Frontal cortex (tissue), 3 donors: ENCODE measurements at regions not wholly inside any gene's neighbourhood (a gene's known extent, or its start where the extent isn't known, plus 50 kb on each side); places are given as distances from the start of the nearest gene placed in this dataset.
"Not testable (repeated sequence)": the region's sequence is repeated elsewhere in the genome, so short reads cannot be mapped to it uniquely, and the experiment has no call there.

Experiments used
- DNase-seq, 2 donors: peaks; one replicate each; pipeline ENCODE4 v3.0.0; 2012; ENCODE audit warnings: low spot score in 2 of 2
- FAIRE-seq: peaks from 2 replicates; lab custom pipeline; 2012; peaks lifted over from hg19 to GRCh38; lab: Jason Lieb, UNC
- donor health status: control.
- donor health status: control.
- donor health status: control.

DNA sequence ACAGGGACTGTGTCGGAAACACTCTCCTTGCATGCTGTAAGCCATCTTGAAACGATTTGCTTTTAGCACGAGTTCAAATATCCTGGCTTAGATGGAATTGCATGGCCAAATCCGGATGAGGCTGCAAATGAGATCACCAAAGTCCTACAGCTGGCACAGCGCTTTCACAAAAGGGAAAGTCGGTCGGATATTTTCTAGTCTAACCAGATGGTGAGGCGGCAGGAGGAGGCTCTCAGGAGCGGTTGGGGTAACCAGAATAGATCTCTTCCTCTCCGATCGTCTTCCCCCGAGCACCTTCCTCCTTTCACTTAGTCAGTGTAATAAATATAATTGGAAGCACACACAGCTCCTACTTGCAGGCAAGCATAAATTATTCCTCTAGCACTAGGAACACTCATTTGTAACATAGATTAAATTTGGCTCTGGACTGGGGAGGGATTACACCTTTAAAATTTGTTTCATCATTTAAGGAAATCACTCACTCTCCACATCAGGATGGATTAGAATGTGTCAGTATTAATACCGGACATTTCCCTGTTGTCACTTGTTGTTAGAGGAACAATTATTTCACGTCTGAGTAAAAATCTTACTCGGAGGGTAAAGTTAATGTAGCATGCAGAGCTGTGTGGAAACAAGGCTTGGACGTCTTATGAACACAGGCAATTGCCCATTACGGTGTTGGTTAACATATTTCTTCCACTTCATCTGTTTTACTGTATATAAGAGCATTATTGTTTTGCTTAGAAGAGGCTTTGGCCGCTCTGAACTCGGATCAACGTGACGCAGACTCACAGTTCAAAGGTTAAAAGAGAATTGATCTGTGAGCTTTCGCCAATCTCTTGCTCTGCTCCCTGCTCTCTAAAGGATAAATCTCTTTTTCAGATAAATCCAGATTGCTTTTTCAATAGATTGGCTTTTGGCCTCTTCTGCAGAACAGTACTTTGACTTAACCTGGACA is 857.9 kb downstream of the TYW1 start:
- DNase-seq (peak in 1 of 2 donors; percentile 22), FAIRE-seq (no peak)

DNA sequence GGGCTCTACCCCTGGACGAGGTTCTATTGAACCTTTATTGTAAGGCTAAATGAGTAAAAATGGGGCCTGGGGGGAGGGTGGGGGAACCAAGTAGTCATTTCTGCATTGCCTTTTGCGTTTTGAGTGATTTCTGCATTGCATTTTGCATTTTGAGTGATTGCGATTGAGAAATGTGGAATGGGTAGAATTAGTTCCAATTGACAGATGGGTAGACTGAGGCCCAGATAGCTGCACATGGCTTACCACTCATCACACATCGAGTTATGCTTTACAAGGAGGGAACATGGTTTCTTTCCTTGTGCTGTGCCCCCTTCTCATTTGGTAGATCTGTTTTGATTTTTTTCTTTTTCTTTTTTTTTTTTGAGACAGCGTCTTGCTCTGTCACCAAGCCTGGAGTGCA is 858.7 kb downstream of the TYW1 start:
- FAIRE-seq (no peak), DNase-seq (no peak)

DNA sequence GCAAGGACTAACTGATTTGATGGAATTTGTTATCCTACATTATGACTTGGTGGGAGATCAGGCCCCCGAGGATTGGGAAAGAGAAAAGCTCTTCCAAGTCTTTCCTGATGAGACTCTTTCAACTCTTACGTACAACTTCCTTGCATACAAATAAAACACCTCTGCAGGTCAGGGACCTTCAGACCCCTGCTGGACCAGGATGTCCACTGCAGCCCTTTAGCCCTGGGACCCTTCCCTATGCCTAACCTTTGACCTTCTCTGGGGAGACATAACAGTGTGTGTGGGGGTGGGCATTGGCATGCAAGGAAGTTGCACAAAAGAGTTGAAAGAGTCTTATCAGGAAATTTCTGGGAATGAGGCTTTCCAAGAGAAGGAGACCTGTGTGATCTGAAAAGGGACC is 859.4 kb downstream of the TYW1 start:
- FAIRE-seq: no peak
- DNase-seq: no peak

DNA sequence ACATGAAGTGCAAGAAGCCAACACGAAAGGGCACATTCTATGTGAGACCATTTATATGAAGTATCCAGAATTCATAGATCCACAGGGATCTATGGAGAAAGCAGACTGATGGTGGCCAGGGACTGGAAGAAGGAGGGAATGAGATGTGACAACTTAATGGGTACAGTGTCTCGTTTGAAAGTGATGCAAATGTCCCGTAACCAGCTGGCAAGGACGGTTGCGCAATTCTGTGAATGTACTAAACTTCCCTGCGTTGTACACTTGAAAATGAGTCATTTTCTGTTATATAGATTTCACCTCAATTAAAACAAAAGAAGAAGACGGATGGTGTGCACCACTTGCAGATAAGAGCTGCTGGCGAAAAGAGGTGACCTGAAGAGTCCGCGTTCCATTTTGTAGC is 861.1 kb downstream of the TYW1 start:
- FAIRE-seq (no peak), DNase-seq (no peak)

DNA sequence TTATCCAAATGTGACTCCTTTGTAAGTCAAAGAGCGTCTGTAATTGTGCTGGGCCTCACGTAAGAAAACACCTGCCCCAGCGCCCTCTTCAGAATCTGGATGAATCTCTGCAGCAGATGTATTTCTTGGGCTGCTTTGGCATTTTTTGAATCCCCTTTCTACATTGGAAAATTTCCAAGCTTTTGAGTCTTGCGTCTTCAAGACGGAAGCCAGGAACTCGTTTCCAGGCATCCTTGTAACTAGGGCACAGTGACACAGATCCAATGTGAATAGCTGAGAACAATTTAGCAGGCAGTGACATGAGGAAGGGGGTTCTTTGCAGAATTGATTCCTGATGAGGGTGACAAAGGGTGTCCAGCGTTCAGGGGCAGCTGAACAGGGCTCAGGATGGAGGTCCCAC is 862.3 kb downstream of the TYW1 start:
- DNase-seq (no peak), FAIRE-seq (no peak)

DNA sequence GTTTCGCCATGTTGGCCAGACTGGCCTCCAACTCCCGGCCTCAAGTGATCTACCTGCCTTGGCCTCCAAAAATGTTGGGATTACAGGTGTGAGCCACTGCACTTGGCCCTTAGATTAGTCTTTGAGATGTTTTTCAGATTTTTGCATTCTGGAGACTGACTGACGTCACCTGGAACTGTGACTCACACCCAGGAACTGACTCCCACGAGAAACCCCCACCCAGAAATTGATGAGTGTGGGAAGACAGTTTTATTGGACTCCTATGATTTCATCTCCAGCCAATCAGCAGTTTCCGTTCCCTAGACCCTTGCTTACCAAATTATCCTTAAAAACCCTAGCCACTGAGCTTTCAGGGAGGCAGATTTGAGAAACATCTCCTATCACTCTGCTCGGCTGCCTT is 867.3 kb downstream of the TYW1 start:
- DNase-seq: no peak
- FAIRE-seq: no peak

DNA sequence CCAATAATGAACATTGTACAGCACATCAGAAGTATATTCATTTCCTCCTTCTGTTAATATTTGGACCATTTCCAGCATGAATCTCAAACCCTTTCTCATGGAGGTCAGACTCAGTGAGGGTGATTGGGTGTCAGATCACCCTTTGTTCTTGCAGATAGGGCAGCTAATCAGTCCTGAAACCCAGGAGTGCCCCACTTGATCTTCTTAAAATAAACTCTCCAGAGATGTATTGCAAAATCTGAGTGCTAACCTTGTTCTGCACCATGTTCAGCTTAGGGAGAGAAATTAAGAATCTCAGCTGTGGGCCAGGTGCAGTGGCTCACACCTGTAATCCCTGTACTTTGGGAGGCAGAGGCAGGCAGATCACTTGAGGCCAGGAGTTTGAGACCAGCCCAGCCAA is 869.4 kb downstream of the TYW1 start:
- FAIRE-seq (no peak), DNase-seq (no peak)

DNA sequence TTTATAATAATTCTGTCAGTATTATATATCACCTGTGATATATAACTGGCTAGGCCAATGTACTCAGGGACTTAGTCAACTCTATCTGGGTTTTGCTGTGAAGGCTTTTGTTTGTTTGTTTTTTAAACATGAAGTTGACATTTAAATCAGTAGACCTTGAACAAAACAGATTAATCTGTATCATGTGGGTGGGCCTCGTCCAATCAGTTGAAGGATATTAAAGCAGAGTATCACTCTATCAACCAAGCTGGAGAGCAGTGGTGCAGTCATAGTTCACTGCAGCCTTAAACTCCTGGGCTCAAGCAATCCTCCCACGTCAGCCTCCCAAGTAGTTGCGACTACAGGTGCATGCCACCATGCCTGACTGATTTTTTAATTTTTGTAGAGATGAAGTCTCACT is 870.2 kb downstream of the TYW1 start:
- no peak for DNase-seq
- no peak for FAIRE-seq

DNA sequence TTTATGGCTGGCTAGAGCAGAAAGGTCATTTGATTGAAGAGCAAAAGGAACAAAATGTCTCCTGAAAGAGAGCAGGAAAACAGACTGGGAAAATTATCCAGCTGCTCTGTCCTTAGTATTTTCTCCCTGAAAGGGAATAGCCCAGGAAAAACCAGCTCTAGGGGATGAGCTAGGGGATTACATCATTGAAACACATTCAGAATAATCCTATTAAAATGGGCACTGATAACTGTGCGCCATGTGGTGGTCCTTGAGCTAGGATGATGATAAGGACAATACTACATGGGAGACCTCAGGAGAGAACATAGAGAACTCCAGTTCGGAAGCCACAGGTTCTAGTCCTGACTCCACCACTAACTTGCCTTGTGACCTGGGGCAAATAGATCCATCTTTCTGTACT is 873.8 kb downstream of the TYW1 start:
- DNase-seq: no peak
- FAIRE-seq: no peak

DNA sequence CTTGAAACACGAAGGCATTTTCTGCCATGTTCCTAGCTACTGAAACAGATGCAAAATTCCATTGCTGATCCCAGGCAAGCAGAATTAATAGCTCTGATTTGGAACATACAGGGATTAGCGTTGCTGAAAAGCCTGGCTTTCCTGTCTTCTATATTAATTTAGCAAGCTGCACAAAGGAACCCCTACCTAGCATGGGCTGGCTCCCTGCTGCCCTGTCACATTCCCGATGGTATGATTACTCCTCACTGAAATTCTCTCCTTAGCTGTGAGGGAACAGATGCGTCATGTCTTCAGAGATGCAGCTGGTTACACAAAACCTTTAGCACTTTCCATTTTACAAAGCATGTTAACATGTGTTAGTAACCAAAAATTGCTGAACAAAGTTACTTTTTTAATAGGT is 878.9 kb downstream of the TYW1 start:
- DNase-seq (no peak), FAIRE-seq (no peak)

DNA sequence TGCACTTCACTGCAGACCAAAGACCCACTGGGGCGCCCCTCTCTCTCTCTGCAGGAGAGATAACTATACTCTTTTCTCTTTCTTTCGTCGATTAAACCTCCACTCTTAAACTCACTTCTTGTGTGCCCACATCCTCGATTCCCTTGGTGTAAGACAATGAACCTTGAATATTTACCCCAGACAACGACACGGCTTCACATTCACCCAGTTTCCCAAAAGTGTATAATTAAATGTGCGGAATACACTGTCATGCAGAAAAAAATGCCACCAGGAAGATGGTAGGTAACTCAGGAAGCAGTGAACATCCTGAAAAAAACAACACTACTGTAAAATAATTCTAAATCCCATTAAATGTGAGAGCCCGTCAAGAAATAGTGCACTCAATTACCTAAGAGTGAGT is 882.2 kb downstream of the TYW1 start:
- no peak for DNase-seq
- no peak for FAIRE-seq

DNA sequence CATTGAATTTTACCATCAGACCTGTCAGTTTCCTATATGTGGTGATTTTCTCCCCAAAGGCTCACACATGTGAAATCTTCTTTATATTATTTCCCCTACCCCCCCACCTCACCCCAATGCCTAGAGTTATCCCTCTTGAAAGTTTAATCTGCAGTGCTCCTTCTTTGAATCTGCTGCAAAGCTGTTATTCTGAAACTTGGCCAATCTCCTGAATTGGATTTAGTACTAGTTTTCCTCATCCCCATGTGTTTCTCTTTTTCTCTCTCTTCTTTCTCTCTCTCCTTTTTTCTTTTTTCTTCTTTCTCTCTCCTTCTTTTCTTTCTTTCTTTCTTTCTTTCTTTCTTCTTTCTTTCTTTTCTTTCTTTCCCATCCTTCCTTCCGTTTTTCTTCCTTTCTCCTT is 886.2 kb downstream of the TYW1 start:
- FAIRE-seq: no peak
- no peak for DNase-seq

DNA sequence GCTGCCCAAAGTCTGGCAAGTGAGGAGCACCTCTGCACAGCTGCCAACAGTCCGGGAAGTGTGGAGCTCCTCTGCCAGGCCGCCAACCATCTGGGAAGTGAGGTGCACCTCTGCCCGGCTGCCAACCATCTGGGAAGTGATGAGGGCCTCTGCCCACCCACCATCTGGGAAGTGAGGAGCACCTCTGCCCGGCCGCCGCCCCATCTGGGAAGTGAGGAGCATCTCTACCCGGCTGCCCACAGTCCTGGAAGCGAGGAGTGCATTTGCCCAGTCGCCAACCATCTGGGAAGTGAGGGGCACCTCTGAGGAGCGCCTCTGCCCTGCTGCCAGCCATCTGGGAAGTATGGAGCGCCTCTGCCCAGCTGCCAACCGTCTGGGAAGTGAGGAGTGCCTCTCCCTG is 893.7 kb downstream of the TYW1 start:
- DNase-seq: no peak
- FAIRE-seq: no peak

DNA sequence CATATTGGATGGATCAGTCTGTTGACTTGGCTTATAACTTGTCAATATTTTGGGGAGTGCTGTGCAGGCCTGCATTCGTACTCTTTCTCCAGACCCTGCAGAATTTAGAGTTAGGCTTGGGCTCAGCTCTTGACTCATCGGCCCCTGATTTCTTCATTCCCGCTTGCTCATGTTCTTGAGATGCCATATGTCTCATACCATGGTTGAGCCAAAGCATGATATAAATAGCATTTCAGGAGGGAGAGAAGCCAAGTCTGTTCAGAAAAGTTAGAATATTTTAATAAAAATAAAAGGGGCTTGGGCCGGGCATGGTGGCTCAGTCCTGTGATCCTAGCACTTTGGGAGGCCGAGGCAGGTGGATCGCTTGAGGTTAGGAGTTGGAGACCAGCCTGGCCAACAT is 898.1 kb downstream of the TYW1 start:
- FAIRE-seq (no peak), DNase-seq (no peak)

DNA sequence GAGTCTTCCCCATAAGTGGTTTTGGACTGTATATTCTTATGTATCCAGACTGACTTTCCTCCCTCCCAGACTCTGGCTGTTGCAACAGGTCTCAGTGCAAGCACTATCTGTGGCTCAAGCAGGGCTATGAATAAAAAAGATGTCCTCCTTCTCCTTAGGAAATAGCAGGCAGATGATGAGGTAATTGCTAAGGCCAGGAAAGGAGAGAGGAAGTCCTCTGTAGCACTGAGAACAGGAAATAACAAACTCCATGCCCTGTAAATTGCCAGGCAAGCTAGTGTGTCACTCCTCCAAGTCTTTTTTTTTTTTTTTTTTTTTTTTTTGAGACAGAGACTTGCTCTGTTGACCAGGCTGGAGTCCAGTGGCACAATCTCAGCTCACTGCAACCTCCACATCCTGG is 900.1 kb downstream of the TYW1 start:
- DNase-seq (no peak), FAIRE-seq (no peak)

DNA sequence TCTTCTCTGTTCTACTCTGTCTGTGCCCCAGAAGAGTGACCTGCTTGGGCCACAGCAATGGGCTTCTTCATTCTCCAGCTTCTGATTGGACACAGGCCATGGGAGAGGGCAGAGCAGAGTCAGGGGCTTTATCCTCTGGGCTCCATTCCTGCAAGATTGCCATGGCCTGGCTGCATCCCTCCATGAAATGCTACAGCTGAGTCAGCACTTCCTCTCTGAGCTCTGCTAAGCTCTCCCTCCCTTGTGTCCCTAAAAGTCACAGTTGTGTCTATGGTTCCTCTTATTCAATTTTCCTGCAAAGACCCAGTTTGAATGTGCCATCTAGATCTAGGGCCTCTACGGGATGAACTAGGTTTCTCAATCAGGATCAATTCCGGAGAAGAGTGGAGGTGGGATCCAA is 903.8 kb downstream of the TYW1 start:
- FAIRE-seq (no peak), DNase-seq (no peak)

DNA sequence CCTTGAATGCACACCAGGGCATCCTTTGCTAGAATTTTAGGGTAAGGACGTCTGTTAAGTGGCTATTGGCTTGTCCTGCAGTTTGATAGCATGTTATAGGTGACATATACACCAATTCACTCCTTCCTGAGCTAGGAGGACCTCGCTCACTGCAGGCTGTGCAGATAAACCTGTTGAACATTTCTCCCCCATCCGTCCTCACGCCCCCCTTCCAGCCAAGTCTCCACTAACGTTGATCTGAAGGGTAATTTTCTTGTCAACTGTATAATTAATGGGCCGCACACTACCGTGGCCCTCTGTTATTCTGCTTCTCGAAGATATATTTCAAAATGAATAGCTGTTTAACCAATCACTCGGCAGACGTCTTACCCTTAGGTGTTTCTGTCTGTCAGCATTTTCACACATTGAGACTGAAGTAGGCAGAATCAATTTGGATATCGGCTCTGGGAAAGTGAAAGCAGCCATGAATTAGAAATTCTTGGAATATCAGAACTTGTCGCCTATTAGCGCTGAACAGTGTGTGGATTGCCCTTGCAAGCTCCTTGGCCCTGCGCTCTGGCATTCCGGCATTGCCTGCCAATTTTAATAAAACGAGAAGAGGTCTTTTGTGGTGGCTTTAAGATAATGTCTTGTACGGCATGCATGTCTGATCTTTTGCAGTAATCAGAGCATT is 905.3 kb downstream of the TYW1 start:
- no peak for DNase-seq

DNA sequence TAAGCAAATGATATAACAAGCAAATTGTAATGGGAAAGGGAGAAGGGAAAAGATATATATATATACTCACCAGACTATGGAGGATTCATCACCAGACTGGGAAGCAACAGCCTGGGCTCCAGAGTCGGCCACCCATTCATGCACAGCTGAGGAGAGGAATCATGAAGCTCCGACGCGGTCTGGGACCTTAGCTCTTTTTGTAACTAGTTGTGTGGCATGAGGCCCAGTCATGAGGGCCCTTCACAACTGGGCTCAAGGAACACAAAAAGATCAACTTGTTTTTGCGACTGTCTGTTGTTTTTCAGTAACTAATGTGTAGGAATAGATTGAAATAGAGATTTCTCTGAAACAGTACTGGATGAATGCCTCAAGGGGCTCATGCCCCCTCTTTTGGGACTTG is 911.2 kb downstream of the TYW1 start:
- no peak for FAIRE-seq
- DNase-seq: no peak

More for the DNA sequence above, 905.3 kb downstream of the TYW1 start:
- FAIRE-seq: no peak

DNA sequence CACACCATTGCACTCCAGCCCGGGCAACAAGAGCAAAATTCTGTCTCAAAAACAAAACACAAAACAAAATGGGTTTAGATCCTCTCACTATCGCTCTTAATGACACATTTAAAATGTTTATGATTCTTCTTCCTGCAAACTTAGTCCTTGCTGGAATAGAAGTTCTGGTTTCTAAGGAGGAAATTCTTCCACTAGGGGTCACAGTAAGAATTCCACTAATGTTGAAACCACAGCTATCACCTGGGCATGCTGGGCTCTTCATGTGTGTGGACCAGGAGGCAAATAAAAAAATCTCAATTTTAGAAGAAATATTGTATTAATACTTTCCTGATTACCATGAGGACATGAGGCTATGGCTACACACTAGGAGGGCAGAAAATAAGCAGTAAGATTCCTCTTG is 915.8 kb downstream of the TYW1 start:
- no peak for FAIRE-seq
- DNase-seq: no peak

DNA sequence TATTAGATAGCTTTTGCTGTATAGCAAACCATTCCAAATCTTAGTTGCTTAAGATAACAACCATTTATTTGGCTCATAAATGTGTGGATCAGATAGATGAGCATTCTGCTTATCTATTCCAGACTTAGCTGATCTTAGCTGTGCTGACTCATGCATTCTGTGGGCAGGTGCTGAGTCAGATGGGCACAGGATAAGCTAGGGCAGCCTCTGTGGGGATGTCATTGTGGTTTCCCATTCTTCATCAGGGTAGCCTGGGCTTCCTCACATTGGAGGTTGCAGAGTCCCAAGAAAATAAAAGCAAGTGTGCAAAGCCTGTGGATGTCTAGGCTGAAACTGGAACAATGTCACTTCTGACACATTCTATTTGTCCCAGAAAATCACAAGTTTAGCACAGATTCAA is 917.0 kb downstream of the TYW1 start:
- FAIRE-seq: no peak
- no peak for DNase-seq

DNA sequence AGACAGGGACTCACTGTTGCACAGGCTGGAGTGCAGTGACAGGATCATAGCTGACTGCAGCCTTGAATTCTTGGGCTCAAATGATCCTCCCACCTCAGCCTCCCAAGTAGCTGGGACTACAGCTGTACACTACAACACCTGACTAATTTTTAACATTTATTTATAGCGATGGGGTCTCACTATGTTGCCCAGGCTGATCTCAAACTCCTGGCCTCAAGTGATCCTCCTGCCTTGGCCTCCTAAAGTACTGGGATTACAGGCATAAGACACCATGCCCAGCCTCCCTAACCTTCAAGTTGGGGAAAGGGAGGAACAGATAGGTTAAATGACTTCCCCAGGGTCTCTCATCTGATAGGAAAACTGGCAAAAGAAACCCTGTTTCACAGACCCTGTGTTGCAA is 919.5 kb downstream of the TYW1 start:
- FAIRE-seq, DNase-seq: not testable (repeated sequence)
